SK-N-MC (cell line): ENCODE measurements at regions not wholly inside any gene's neighbourhood (a gene's known extent, or its start where the extent isn't known, plus 50 kb on each side); places are given as distances from the start of the nearest gene placed in this dataset.

ENCODE experiments used
- EZH2 ChIP-seq: fragments of 200-600 bp; sonication (generic); IDR thresholded peaks from one replicate; pipeline ENCODE4 v1.6.1; 2017; ENCODE audit warnings: antibody characterized with exemption
- FOXP2 ChIP-seq: optimal IDR thresholded peaks from 2 replicates; pipeline ENCODE3; 2011; ENCODE audit warnings: mild to moderate bottlenecking, moderate library complexity; ENCODE audit not compliant: insufficient read depth; ENCODE audit errors: extremely low read length, control extremely low read depth
- POLR2AphosphoS5 ChIP-seq: IDR thresholded peaks from 2 replicates; pipeline ENCODE4 v1.6.1; 2012; ENCODE audit warnings: mild to moderate bottlenecking, low read depth, low read length, borderline replicate concordance

DNA sequence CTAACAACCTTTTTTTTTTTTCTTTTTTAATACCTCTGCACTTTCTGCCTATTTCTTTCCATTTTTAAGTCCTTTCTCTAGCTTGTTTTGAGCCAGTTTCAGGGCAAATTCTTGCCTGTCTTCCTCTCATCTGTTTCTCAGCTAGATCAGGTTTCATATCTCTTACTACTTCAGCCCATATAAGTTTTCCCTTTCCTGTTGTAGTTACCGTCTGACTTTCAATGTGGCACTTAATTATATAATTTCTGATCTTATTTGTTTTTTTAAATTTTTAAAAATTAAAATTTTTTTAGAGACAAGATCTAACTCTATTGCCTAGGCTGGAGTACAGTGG, 104.7 kb upstream of the ELL2 start:
- no peak for TF ChIP-seq EZH2
- TF ChIP-seq POLR2AphosphoS5: no peak
- no peak for TF ChIP-seq FOXP2
